SK-N-SH (cell line): ENCODE measurements at regions not wholly inside any gene's neighbourhood (a gene's known extent, or its start where the extent isn't known, plus 50 kb on each side); places are given as distances from the start of the nearest gene placed in this dataset.

ENCODE experiments used
- CTCF ChIA-PET: fragments of 300-600, 350-600 bp; formaldehyde crosslinking; extraction: SDS; loops from one replicate; lab custom pipeline; 2021; lab: Yijun Ruan, JAX
- POLR2A ChIA-PET: fragments of 350-600 bp; sonication (Branson Sonifier 250); formaldehyde crosslinking; extraction: SDS; loops from one replicate; lab custom pipeline; 2020; ENCODE audit warnings: antibody characterized with exemption, inconsistent platforms; lab: Yijun Ruan, JAX
- DNase-seq: peaks from one replicate; pipeline ENCODE4 v3.0.0; 2012
- H2AFZ ChIP-seq: fragments of 200-600 bp; sonication (generic); 2 replicates; pipeline ENCODE4 v1.8.1; 2016; ENCODE audit warnings: antibody characterized with exemption, mild to moderate bottlenecking, low read depth
- H3F3A ChIP-seq: fragments of 200-600 bp; sonication (generic); replicated peaks from 2 replicates; pipeline ENCODE3; 2016; ENCODE audit warnings: antibody characterized with exemption, mild to moderate bottlenecking; ENCODE audit not compliant: insufficient read depth
- H3K27ac ChIP-seq, 2 experiments: fragments of 200-500 bp in 1 of 2; fragments of 200-600 bp in 1 of 2; sonication (Bioruptor generic) in 1 of 2; sonication (generic), shearing (Covaris generic) in 1 of 2; 2 replicates each; pipeline versions ENCODE4 v1.5.1 to v1.6.1; 2014 to 2016; ENCODE audit warnings: low read depth in 2 of 2, inconsistent platforms in 1 of 2, low read length in 1 of 2, mild to moderate bottlenecking in 1 of 2, mixed read lengths in 1 of 2
- H3K27me3 ChIP-seq: fragments of 200-600 bp; sonication (generic), shearing (Covaris generic); 2 replicates; pipeline ENCODE4 v1.6.1; 2016; ENCODE audit warnings: mixed run types; ENCODE audit not compliant: insufficient read depth
- H3K36me3 ChIP-seq, 2 experiments: fragments of 200-500 bp in 1 of 2; fragments of 200-600 bp in 1 of 2; sonication (Bioruptor generic) in 1 of 2; sonication (generic) in 1 of 2; replicated peaks in 1 of 2; 2 replicates each; pipeline versions ENCODE3 to v1.5.1; 2014 to 2016; ENCODE audit warnings: low read length in 1 of 2, mild to moderate bottlenecking in 1 of 2; ENCODE audit not compliant: insufficient read depth in 2 of 2, control insufficient read depth in 1 of 2
- H3K4me1 ChIP-seq, 2 experiments: fragments of 200-500 bp in 1 of 2; fragments of 200-600 bp in 1 of 2; sonication (Bioruptor generic) in 1 of 2; sonication (generic), shearing (Covaris generic) in 1 of 2; 2 replicates each; pipeline versions ENCODE4 v1.5.1 to v1.6.1; 2014 to 2016; ENCODE audit warnings: low read depth in 1 of 2, low read length in 1 of 2, mixed run types in 1 of 2; ENCODE audit not compliant: insufficient read depth in 2 of 2, control insufficient read depth in 1 of 2
- H3K4me2 ChIP-seq: fragments of 200-600 bp; sonication (generic), shearing (Covaris generic); 2 replicates; pipeline ENCODE4 v1.6.1; 2017; ENCODE audit warnings: mixed run types
- H3K4me3 ChIP-seq, 2 experiments: fragments of 200-500 bp in 1 of 2; fragments of 200-600 bp in 1 of 2; sonication (Bioruptor generic) in 1 of 2; sonication (generic), shearing (Covaris generic) in 1 of 2; 2 replicates each; pipeline versions ENCODE4 v1.5.1 to v1.8.1; 2014 to 2016; ENCODE audit warnings: low read depth in 2 of 2, inconsistent platforms in 1 of 2, low read length in 1 of 2, mild to moderate bottlenecking in 1 of 2, mixed read lengths in 1 of 2, moderate library complexity in 1 of 2
- H3K79me2 ChIP-seq: fragments of 200-600 bp; sonication (generic); 2 replicates; pipeline ENCODE4 v1.8.1; 2017; ENCODE audit warnings: mild to moderate bottlenecking; ENCODE audit not compliant: insufficient read depth
- H3K9ac ChIP-seq: fragments of 200-600 bp; sonication (generic); 2 replicates; pipeline ENCODE4 v1.6.1; 2017; ENCODE audit warnings: mixed run types
- H3K9me2 ChIP-seq: fragments of 200-600 bp; sonication (generic); 2 replicates; pipeline ENCODE4 v1.6.1; 2017; ENCODE audit warnings: mixed run types
- H3K9me3 ChIP-seq: fragments of 200-600 bp; sonication (generic); 2 replicates; pipeline ENCODE4 v1.6.1; 2017; ENCODE audit warnings: mixed run types, mild to moderate bottlenecking, moderate library complexity
- H4K20me1 ChIP-seq: fragments of 200-600 bp; sonication (generic); 2 replicates; pipeline ENCODE4 v1.6.1; 2017; ENCODE audit warnings: mild to moderate bottlenecking, mixed run types; ENCODE audit not compliant: insufficient read depth
- CTCF ChIP-seq: fragments of 200-600 bp; sonication (generic); IDR thresholded peaks from 2 replicates; pipeline ENCODE4 v1.6.1; 2017; ENCODE audit warnings: antibody characterized with exemption, mild to moderate bottlenecking, moderate library complexity
- EP300 ChIP-seq, 2 experiments: IDR thresholded peaks; 2 replicates each; pipeline versions ENCODE4 v1.4.0 to v1.6.1; 2012; ENCODE audit warnings: borderline replicate concordance in 1 of 2, low read depth in 1 of 2, low read length in 1 of 2
- FOXJ3 ChIP-seq: sonication (generic); formaldehyde crosslinking; IDR thresholded peaks from 2 replicates; pipeline ENCODE4 v1.5.1; 2020; ENCODE audit warnings: mild to moderate bottlenecking, missing genetic modification reagents
- FOXM1 ChIP-seq: IDR thresholded peaks from 2 replicates; pipeline ENCODE4 v1.4.0; 2012; ENCODE audit warnings: low read depth, mild to moderate bottlenecking
- GABPA ChIP-seq: IDR thresholded peaks from 2 replicates; pipeline ENCODE4 v1.4.0; 2012; ENCODE audit warnings: low read depth, mild to moderate bottlenecking
- MXI1 ChIP-seq: IDR thresholded peaks from 2 replicates; pipeline ENCODE4 v1.6.1; 2012; ENCODE audit warnings: mild to moderate bottlenecking, low read depth, low read length, improper control_type of control experiment
- NFIC ChIP-seq: IDR thresholded peaks from 2 replicates; pipeline ENCODE4 v1.4.0; 2012; ENCODE audit warnings: borderline replicate concordance
- NRF1 ChIP-seq: IDR thresholded peaks from 2 replicates; pipeline ENCODE4 v1.6.1; 2012; ENCODE audit warnings: low read depth, mild to moderate bottlenecking, low read length
- RAD21 ChIP-seq: IDR thresholded peaks from 2 replicates; pipeline ENCODE4 v1.6.1; 2012; ENCODE audit warnings: mild to moderate bottlenecking, low read length
- SMC3 ChIP-seq: IDR thresholded peaks from 2 replicates; pipeline ENCODE4 v1.6.1; 2012; ENCODE audit warnings: low read depth, low read length, improper control_type of control experiment
- TCF12 ChIP-seq: IDR thresholded peaks from 2 replicates; pipeline ENCODE4 v1.4.0; 2012
- YY1 ChIP-seq: IDR thresholded peaks from 2 replicates; pipeline ENCODE4 v1.4.0; 2012; ENCODE audit warnings: low read depth, mild to moderate bottlenecking
- WGBS: methylation state at CpG from one replicate; pipeline ENCODE4 v1.1.6; 2017; ENCODE audit warnings: low lambda C conversion rate; 5-methylcytosine and 5-hydroxymethylcytosine counted together
- TF ChIP-seq, protein P1 (sequence below): IDR thresholded peaks from 2 replicates; pipeline ENCODE4 v1.6.1; 2012; ENCODE audit warnings: mild to moderate bottlenecking, low read depth, low read length, moderate library complexity
- TF ChIP-seq, protein P2 (sequence below): IDR thresholded peaks from 2 replicates; pipeline ENCODE4 v1.4.0; 2012; ENCODE audit warnings: low read depth, borderline replicate concordance
- TF ChIP-seq, protein P3 (sequence below): fragments of 150-350 bp; IDR thresholded peaks from 2 replicates; pipeline ENCODE4 v1.6.1; 2016; ENCODE audit warnings: mild to moderate bottlenecking, low read depth, low read length

DNA sequence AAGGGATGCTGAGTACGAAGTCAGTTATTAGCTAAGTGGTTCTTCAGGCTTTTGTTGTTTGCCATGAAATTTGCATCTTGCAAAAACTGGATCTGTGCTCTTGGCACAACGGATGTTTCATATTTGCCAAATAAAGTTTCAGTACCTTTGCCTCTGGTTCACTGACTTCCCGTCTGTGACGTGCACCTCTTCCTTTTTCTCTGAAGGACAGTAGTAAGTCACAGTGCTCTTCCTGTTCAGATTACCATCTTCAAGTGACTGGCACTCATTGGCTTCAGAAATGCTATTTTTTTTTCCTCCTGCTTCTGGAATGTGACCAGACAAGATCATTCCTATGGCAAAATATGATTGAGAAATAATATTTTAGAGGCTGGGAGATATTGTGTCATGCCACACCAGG is 75.9 kb upstream of the GREM2 start:
- H3K36me3 ChIP-seq: no peaks in the 10 kb centered on the region
- H3K27me3 ChIP-seq: no peaks in the 10 kb centered on the region
- H2AFZ ChIP-seq: no peak overlapping the region
- POLR2A ChIA-PET: no interaction called here
- no peak overlapping the region for H3K27ac ChIP-seq
- H3K79me2 ChIP-seq: no peaks in the 10 kb centered on the region
- H3K4me3 ChIP-seq: no peak overlapping the region
- no peaks in the 10 kb centered on the region for H3F3A ChIP-seq
- H3K4me2 ChIP-seq: no peak overlapping the region
- H3K9me3 ChIP-seq: no peaks in the 10 kb centered on the region
- no peaks in the 10 kb centered on the region for H3K9me2 ChIP-seq
- TF ChIP-seq CTCF (no peak), FOXM1 (no peak), EP300 (IDR thresholded peaks at IDR 0.05; ENCODE audit: borderline replicate concordance in 1 of 2, low read depth in 1 of 2, low read length in 1 of 2) (no peak), TCF12 (no peak), GABPA (no peak), YY1 (no peak), MXI1 (no peak), NFIC (no peak), RAD21 (no peak), NRF1 (no peak), FOXJ3 (no peak), SMC3 (no peak)
- TF ChIP-seq, protein P1, sequence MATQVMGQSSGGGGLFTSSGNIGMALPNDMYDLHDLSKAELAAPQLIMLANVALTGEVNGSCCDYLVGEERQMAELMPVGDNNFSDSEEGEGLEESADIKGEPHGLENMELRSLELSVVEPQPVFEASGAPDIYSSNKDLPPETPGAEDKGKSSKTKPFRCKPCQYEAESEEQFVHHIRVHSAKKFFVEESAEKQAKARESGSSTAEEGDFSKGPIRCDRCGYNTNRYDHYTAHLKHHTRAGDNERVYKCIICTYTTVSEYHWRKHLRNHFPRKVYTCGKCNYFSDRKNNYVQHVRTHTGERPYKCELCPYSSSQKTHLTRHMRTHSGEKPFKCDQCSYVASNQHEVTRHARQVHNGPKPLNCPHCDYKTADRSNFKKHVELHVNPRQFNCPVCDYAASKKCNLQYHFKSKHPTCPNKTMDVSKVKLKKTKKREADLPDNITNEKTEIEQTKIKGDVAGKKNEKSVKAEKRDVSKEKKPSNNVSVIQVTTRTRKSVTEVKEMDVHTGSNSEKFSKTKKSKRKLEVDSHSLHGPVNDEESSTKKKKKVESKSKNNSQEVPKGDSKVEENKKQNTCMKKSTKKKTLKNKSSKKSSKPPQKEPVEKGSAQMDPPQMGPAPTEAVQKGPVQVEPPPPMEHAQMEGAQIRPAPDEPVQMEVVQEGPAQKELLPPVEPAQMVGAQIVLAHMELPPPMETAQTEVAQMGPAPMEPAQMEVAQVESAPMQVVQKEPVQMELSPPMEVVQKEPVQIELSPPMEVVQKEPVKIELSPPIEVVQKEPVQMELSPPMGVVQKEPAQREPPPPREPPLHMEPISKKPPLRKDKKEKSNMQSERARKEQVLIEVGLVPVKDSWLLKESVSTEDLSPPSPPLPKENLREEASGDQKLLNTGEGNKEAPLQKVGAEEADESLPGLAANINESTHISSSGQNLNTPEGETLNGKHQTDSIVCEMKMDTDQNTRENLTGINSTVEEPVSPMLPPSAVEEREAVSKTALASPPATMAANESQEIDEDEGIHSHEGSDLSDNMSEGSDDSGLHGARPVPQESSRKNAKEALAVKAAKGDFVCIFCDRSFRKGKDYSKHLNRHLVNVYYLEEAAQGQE: no peak
- TF ChIP-seq, protein P2, sequence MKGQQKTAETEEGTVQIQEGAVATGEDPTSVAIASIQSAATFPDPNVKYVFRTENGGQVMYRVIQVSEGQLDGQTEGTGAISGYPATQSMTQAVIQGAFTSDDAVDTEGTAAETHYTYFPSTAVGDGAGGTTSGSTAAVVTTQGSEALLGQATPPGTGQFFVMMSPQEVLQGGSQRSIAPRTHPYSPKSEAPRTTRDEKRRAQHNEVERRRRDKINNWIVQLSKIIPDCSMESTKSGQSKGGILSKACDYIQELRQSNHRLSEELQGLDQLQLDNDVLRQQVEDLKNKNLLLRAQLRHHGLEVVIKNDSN: no peak
- TF ChIP-seq, protein P3, sequence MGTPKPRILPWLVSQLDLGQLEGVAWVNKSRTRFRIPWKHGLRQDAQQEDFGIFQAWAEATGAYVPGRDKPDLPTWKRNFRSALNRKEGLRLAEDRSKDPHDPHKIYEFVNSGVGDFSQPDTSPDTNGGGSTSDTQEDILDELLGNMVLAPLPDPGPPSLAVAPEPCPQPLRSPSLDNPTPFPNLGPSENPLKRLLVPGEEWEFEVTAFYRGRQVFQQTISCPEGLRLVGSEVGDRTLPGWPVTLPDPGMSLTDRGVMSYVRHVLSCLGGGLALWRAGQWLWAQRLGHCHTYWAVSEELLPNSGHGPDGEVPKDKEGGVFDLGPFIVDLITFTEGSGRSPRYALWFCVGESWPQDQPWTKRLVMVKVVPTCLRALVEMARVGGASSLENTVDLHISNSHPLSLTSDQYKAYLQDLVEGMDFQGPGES: no peak
- TF ChIP-seq, all 33 proteins: peak for 0
- Histone ChIP-seq H4K20me1 (no peaks in the 10 kb centered on the region), H3K9ac (no peak overlapping the region), H3K4me1 (peaks cover 0 to 5% of the 10 kb centered on the region in 2 experiments; a peak in 2 of 4 replicates)
- CTCF ChIA-PET: interaction anchor here (1.4 to 1.9 kb wide), 2 partner anchors 497 to 498 kb away, joined by 4 to 7 read pairs; no protein-coding TSS in a partner anchor
- no peak for DNase-seq
- WGBS: 87% methylated on average over 4 of the region's 4 CpGs
